ENCODE measurements at regions not wholly inside any gene's neighbourhood (a gene's known extent, or its start where the extent isn't known, plus 50 kb on each side); places are given as distances from the start of the nearest gene placed in this dataset.

- TF ChIP-seq CTCF (conservative IDR thresholded peaks at IDR 0.05; ENCODE audit: low read depth, low read length): no peak
- TF ChIP-seq POLR2A (IDR thresholded peaks at IDR 0.05; ENCODE audit: low read depth, low read length): no peak
- TF ChIP-seq MAFK (IDR thresholded peaks at IDR 0.05; ENCODE audit: low read depth, low read length): no peak
These were observed 86.1 kb upstream of the CYYR1 start for GRCh38 chr21:26659182-26659581.
